Endodermal cell (in vitro differentiated cells): ENCODE measurements at regions not wholly inside any gene's neighbourhood (a gene's known extent, or its start where the extent isn't known, plus 50 kb on each side); places are given as distances from the start of the nearest gene placed in this dataset.
A peak's percentile ranks its signal among the peaks of the same experiment; 100 is the strongest.

Source experiments
- DNase-seq: peaks from one replicate; pipeline ENCODE4 v3.0.0-alpha.2; 2017
- H3K27ac ChIP-seq: 2 replicates; pipeline ENCODE4 v1.5.1; 2013; ENCODE audit warnings: mild to moderate bottlenecking, low read depth, low read length, moderate library complexity
- H3K27me3 ChIP-seq: 2 replicates; pipeline ENCODE4 v1.6.1; 2013; ENCODE audit warnings: mild to moderate bottlenecking, low read length, moderate library complexity; ENCODE audit not compliant: insufficient read depth, control insufficient read depth, poor library complexity, severe bottlenecking
- H3K36me3 ChIP-seq: 2 replicates; pipeline ENCODE4 v1.7.0; 2013; ENCODE audit warnings: mild to moderate bottlenecking, low read length, moderate library complexity; ENCODE audit not compliant: control insufficient read depth, insufficient read depth
- H3K4me1 ChIP-seq: one replicate; pipeline ENCODE4 v1.7.0; 2013; ENCODE audit warnings: low read length; ENCODE audit not compliant: control insufficient read depth, insufficient read depth
- H3K4me3 ChIP-seq: 2 replicates; pipeline ENCODE4 v1.5.1; 2013; ENCODE audit warnings: mild to moderate bottlenecking, low read length, moderate library complexity
- H3K9ac ChIP-seq: 2 replicates; pipeline ENCODE4 v1.6.1; 2013; ENCODE audit warnings: mild to moderate bottlenecking, low read length, moderate library complexity; ENCODE audit not compliant: poor library complexity, severe bottlenecking; ENCODE audit errors: extremely low read depth
- H3K9me3 ChIP-seq: 2 replicates; pipeline ENCODE4 v1.6.1; 2013; ENCODE audit warnings: mild to moderate bottlenecking, low read length, moderate library complexity; ENCODE audit not compliant: control insufficient read depth
- H3K27ac Mint-ChIP-seq: 2 replicates; pipeline ENCODE4 v1.8.0; 2020; ENCODE audit warnings: mixed read lengths
- H3K27me3 Mint-ChIP-seq: 2 replicates; pipeline ENCODE4 v1.8.0; 2021; ENCODE audit warnings: mild to moderate bottlenecking, mixed read lengths; ENCODE audit not compliant: insufficient read depth
- H3K36me3 Mint-ChIP-seq: 2 replicates; pipeline ENCODE4 v1.8.0; 2020; ENCODE audit warnings: low read depth, mixed read lengths
- H3K4me1 Mint-ChIP-seq: 2 replicates; pipeline ENCODE4 v1.8.0; 2020; ENCODE audit warnings: mixed read lengths
- H3K4me3 Mint-ChIP-seq: 2 replicates; pipeline ENCODE4 v1.8.0; 2020; ENCODE audit warnings: mild to moderate bottlenecking, moderate library complexity, mixed read lengths
- H3K9me3 Mint-ChIP-seq: 2 replicates; pipeline ENCODE4 v1.8.0; 2020; ENCODE audit warnings: mild to moderate bottlenecking, mixed read lengths
- WGBS, 2 experiments: methylation state at CpG; one replicate each; pipeline versions ENCODE4 v1.1.5 to v1.1.7; 2013; ENCODE audit warnings: missing lambda C conversion rate in 2 of 2, mixed read lengths in 1 of 2; ENCODE audit not compliant: insufficient coverage in 1 of 2, insufficient read length in 1 of 2; 5-methylcytosine and 5-hydroxymethylcytosine counted together
- TF ChIP-seq, protein P1 (sequence below): fragments of 200-600 bp; sonication (generic); conservative IDR thresholded peaks from 2 replicates; pipeline ENCODE4 v1.5.0; 2021; ENCODE audit warnings: antibody characterized with exemption, mild to moderate bottlenecking

DNA sequence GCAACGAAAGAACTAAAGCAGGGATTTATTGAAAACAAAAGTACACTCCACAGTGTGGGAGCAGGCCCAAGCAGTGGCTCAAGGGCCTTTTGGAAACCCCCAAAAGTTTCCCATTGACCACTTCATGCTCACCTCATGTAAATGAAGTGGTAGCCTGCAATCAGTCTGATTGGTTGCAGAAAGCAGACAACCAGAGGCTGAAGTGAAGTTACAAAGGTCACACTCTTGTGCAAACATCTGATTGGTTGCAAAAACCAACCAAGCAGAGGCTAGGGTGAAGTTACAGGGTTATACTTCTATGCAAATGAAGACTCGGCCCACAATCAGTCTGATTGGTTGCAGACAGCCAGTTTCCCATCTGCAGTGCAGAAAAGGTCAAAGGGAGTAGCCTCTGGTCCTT, 258.0 kb downstream of the YTHDC2 start:
- Histone ChIP-seq H3K9me3 (peaks cover 10% of the 10 kb centered on the region), H3K27ac (no peak overlapping the region), H3K27me3 (peaks cover 6% of the 10 kb centered on the region), H3K4me3 (no peak overlapping the region), H3K9ac (no peak overlapping the region), H3K4me1 (peaks cover 3% of the 10 kb centered on the region), H3K36me3 (no peaks in the 10 kb centered on the region)
- WGBS, 2 experiments = 94 to 96% methylated on average over 2 of the region's 2 CpGs
- Mint-ChIP-seq H3K27me3 (peaks cover 9% of the 10 kb centered on the region), H3K9me3 (peaks cover 24% of the 10 kb centered on the region), H3K36me3 (peaks cover 9% of the 10 kb centered on the region), H3K27ac (peak overlapping the region; percentile 6), H3K4me3 (no peak overlapping the region), H3K4me1 (peaks cover 15% of the 10 kb centered on the region)
- TF ChIP-seq, protein P1, sequence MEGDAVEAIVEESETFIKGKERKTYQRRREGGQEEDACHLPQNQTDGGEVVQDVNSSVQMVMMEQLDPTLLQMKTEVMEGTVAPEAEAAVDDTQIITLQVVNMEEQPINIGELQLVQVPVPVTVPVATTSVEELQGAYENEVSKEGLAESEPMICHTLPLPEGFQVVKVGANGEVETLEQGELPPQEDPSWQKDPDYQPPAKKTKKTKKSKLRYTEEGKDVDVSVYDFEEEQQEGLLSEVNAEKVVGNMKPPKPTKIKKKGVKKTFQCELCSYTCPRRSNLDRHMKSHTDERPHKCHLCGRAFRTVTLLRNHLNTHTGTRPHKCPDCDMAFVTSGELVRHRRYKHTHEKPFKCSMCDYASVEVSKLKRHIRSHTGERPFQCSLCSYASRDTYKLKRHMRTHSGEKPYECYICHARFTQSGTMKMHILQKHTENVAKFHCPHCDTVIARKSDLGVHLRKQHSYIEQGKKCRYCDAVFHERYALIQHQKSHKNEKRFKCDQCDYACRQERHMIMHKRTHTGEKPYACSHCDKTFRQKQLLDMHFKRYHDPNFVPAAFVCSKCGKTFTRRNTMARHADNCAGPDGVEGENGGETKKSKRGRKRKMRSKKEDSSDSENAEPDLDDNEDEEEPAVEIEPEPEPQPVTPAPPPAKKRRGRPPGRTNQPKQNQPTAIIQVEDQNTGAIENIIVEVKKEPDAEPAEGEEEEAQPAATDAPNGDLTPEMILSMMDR = no peak
- DNase-seq = no peak

DNA sequence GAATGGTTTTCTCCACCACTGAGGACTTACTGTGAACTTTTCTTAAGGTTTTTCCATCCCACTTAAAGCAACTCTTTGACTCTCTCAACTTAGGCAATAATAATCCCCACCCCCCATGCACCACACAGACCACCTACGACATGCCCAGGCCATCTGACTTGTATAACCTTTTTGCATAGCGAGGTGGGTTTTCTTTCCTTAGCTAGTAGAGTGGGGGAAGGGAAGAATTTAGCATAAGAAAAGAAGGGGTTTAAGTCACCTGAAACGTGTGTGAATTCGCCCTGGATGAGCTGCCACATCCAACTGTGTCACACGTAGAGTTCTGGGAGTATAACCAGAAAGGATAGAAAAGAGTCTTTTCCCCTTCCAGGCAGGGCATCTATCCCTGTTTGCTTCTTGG, 262.7 kb downstream of the YTHDC2 start:
- Mint-ChIP-seq H3K27ac (no peak overlapping the region), H3K36me3 (peaks cover 2% of the 10 kb centered on the region), H3K9me3 (peaks cover 3% of the 10 kb centered on the region), H3K27me3 (peaks cover 5% of the 10 kb centered on the region), H3K4me1 (peaks cover 37% of the 10 kb centered on the region), H3K4me3 (no peak overlapping the region)
- peak; percentile 56 for DNase-seq
- Histone ChIP-seq H3K4me1 (peaks cover 10% of the 10 kb centered on the region), H3K4me3 (no peak overlapping the region), H3K9ac (no peak overlapping the region), H3K27me3 (peaks cover 6% of the 10 kb centered on the region), H3K9me3 (no peaks in the 10 kb centered on the region), H3K27ac (no peak overlapping the region), H3K36me3 (no peaks in the 10 kb centered on the region)
- WGBS, 2 experiments = 64 to 74% methylated on average over 3 to 5 of the region's 5 CpGs
- TF ChIP-seq, protein P1 = no peak

DNA sequence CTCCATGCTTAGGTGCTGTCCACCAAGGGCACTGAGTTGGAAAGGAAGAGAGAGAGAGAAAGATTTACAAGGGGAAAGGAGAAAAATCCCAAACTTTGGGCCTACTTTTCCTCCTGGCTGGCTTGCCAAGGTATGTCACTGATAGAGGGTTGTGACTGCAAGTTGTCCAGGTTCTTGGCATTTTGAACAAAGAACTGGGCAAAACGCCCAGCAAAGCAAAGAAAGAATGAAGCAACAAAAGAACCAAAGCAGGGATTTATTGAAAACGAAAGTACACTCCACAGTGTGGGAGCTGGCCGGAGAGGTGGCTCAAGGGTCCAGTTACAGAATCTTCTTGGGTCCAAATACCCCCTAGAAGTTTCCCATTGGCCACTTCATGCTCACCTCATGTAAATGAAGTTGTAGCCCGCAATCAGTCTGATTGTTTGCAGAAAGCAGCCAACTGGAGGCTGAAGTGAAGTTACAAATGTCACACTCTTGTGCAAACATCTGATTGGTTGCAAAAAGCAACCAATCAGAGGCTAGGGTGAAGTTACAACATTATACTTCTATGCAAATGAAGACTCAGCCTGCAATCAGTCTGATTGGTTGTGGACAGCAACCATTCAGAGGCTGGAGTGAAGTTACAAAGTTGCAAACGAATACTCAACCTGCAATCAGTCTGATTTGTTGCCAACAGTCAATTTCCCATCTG, 263.5 kb downstream of the YTHDC2 start:
- peaks cover 6% of the 10 kb centered on the region for H3K27me3 ChIP-seq
- H3K36me3 Mint-ChIP-seq = peaks cover 2% of the 10 kb centered on the region
- no peak overlapping the region for H3K27ac ChIP-seq
- peaks cover 7% of the 10 kb centered on the region for H3K4me1 ChIP-seq
- no peak overlapping the region for H3K27ac Mint-ChIP-seq
- H3K27me3 Mint-ChIP-seq = peaks cover 5% of the 10 kb centered on the region
- no peak overlapping the region for H3K4me3 ChIP-seq
- no peaks in the 10 kb centered on the region for H3K9me3 ChIP-seq
- no peak overlapping the region for H3K9ac ChIP-seq
- no peaks in the 10 kb centered on the region for H3K36me3 ChIP-seq
- no peak overlapping the region for H3K4me3 Mint-ChIP-seq
- peaks cover 3% of the 10 kb centered on the region for H3K9me3 Mint-ChIP-seq
- TF ChIP-seq, protein P1 = no peak
- DNase-seq = no peak
- 91% methylated on average over 4 to 5 of the region's 5 CpGs for WGBS, 2 experiments
- peaks cover 38% of the 10 kb centered on the region for H3K4me1 Mint-ChIP-seq
